Stimulated activated CD8-positive, alpha-beta memory T cell treated with anti-CD3 and anti-CD28 coated beads, Interleukin-7, amount 100 ng/mL, for 1 hour (primary cell): ENCODE measurements at regions not wholly inside any gene's neighbourhood (a gene's known extent, or its start where the extent isn't known, plus 50 kb on each side); places are given as distances from the start of the nearest gene placed in this dataset.

Experiments
- DNase-seq, 2 donors: peaks; one replicate each; pipeline ENCODE4 v3.0.0-alpha.2; 2020; ENCODE audit warnings: low read depth in 2 of 2

- DNase-seq = no peak
These were observed 189.1 kb upstream of the ALCAM start for GRCh38 chr3:105177576-105177975.

GRCh38 chr3:105187344-105187743 lies 179.4 kb upstream of the ALCAM start:
- no peak for DNase-seq

- no peak for DNase-seq
These were observed 171.4 kb upstream of the ALCAM start for GRCh38 chr3:105195260-105195659.

- DNase-seq = no peak
These were observed 168.8 kb upstream of the ALCAM start for GRCh38 chr3:105197863-105198262.

GRCh38 chr3:105199217-105199616 lies 167.5 kb upstream of the ALCAM start:
- DNase-seq = no peak

GRCh38 chr3:105210141-105210540 lies 156.6 kb upstream of the ALCAM start:
- no peak for DNase-seq

GRCh38 chr3:105214590-105214989 lies 152.1 kb upstream of the ALCAM start:
- DNase-seq = no peak

GRCh38 chr3:105222568-105223093 lies 144.1 kb upstream of the ALCAM start:
- DNase-seq = no peak

- DNase-seq = no peak
These were observed 142.9 kb upstream of the ALCAM start for GRCh38 chr3:105223815-105224214.

GRCh38 chr3:105228696-105229095 lies 138.0 kb upstream of the ALCAM start:
- no peak for DNase-seq

- no peak for DNase-seq
These were observed 134.2 kb upstream of the ALCAM start for GRCh38 chr3:105232553-105232952.

GRCh38 chr3:105233010-105233409 lies 133.7 kb upstream of the ALCAM start:
- DNase-seq = no peak

GRCh38 chr3:105235221-105235620 lies 131.5 kb upstream of the ALCAM start:
- DNase-seq = no peak

GRCh38 chr3:105235785-105236184 lies 130.9 kb upstream of the ALCAM start:
- no peak for DNase-seq

- no peak for DNase-seq
These were observed 128.3 kb upstream of the ALCAM start for GRCh38 chr3:105238367-105238766.

- no peak for DNase-seq
These were observed 123.6 kb upstream of the ALCAM start for GRCh38 chr3:105243076-105243475.

GRCh38 chr3:105246536-105246935 lies 120.2 kb upstream of the ALCAM start:
- DNase-seq = no peak

GRCh38 chr3:105253225-105253624 lies 113.5 kb upstream of the ALCAM start:
- DNase-seq = no peak

- DNase-seq = no peak
These were observed 112.6 kb upstream of the ALCAM start for GRCh38 chr3:105254154-105254553.

- DNase-seq = no peak
These were observed 111.4 kb upstream of the ALCAM start for GRCh38 chr3:105255350-105255749.

- no peak for DNase-seq
These were observed 107.2 kb upstream of the ALCAM start for GRCh38 chr3:105259496-105259895.

GRCh38 chr3:105260385-105260784 lies 106.3 kb upstream of the ALCAM start:
- no peak for DNase-seq

- no peak for DNase-seq
These were observed 92.2 kb upstream of the ALCAM start for GRCh38 chr3:105274536-105274935.

GRCh38 chr3:105274958-105275357 lies 91.8 kb upstream of the ALCAM start:
- no peak for DNase-seq

- DNase-seq = no peak
These were observed 89.1 kb upstream of the ALCAM start for GRCh38 chr3:105277656-105278055.
